Adrenal gland (tissue), 9 donors: ENCODE measurements at regions not wholly inside any gene's neighbourhood (a gene's known extent, or its start where the extent isn't known, plus 50 kb on each side); places are given as distances from the start of the nearest gene placed in this dataset.

Source experiments
- DNase-seq, 7 donors: peaks; one replicate each; pipeline ENCODE4 v3.0.0-alpha.2; 2019 to 2020
- H3K27ac ChIP-seq, 5 donors: fragments of 200-600 bp; sonication (generic) in 4 of 5; 1 replicate in 3 of 5; 2 replicates in 2 of 5; pipeline versions ENCODE4 v1.5.1 to v1.8.0; 2016 to 2020; ENCODE audit warnings: mild to moderate bottlenecking in 1 of 5
- H3K27me3 ChIP-seq: fragments of 200-600 bp; 2 replicates; pipeline ENCODE4 v1.8.0; 2021
- H3K36me3 ChIP-seq, 2 donors: fragments of 200-600 bp; replicated peaks in 1 of 2; 1 replicate in 1 of 2; 2 replicates in 1 of 2; pipeline versions ENCODE4 v1.5.1 to v1.8.0; 2018 to 2022
- H3K4me1 ChIP-seq, 2 donors: fragments of 200-600 bp; replicated peaks in 1 of 2; 1 replicate in 1 of 2; 2 replicates in 1 of 2; pipeline versions ENCODE4 v1.5.1 to v1.8.0; 2018 to 2021
- H3K4me3 ChIP-seq, 4 donors: fragments of 200-600 bp; sonication (generic) in 3 of 4; one replicate each; pipeline ENCODE4 v1.5.1; 2016 to 2018
- H3K9me3 ChIP-seq, 3 donors: fragments of 200-600 bp; sonication (generic) in 1 of 3; replicated peaks in 1 of 3; 1 replicate in 2 of 3; 2 replicates in 1 of 3; pipeline versions ENCODE4 v1.5.1 to v1.8.0; 2016 to 2021
- CTCF ChIP-seq, 6 experiments: fragments of 450-650 bp in 4 of 6; fragments of 200-600 bp in 2 of 6; sonication (generic) in 1 of 6; IDR thresholded peaks; 1 replicate in 5 of 6; 2 replicates in 1 of 6; pipeline versions ENCODE4 v1.5.1 to v1.8.0; 2016 to 2021; ENCODE audit warnings: antibody characterized with exemption in 6 of 6, mild to moderate bottlenecking in 2 of 6, moderate library complexity in 1 of 6
- POLR2A ChIP-seq, 2 donors: fragments of 450-650 bp; IDR thresholded peaks; one replicate each; pipeline ENCODE4 v1.6.1; 2017; ENCODE audit warnings: antibody characterized with exemption in 2 of 2, mild to moderate bottlenecking in 2 of 2, moderate library complexity in 1 of 2
- WGBS, 4 donors: extraction: QIAGEN DNeasy Blood & Tissue Kit in 2 of 4; methylation state at CpG; one replicate each; pipeline versions ENCODE4 v1.1.5 to v1.1.7; 2013 to 2017; 5-methylcytosine and 5-hydroxymethylcytosine counted together
- intact Hi-C, 2 donors: fragments of 100-400 bp; cut with DNase I; formaldehyde crosslinking; loops; one replicate each; pipeline versions ENCODE4 v1.14.1 to v1.15.0; 2022 to 2023
- donor health status: healthy with polysubstance abuse.
- donor health status: Bipolar disorder and iron deficiency.
- donor health status: DM: yes; HTN: yes; CAD: no.
- donor health status: DM: no; HTN: no; CAD: no.
- donor health status: DM: no; HTN: no; CAD: no.

- Histone ChIP-seq H3K4me1 (peaks cover 0 to 3% of the 10 kb centered on the region in 2 donors), H3K27me3 (no peaks in the 10 kb centered on the region), H3K36me3 (no peaks in the 10 kb centered on the region), H3K9me3 (no peaks in the 10 kb centered on the region), H3K4me3 (no peak overlapping the region), H3K27ac (no peak overlapping the region)
- TF ChIP-seq CTCF (IDR thresholded peaks at IDR 0.05) (no peak), POLR2A (IDR thresholded peaks at IDR 0.05) (no peak)
- intact Hi-C loops, result no loop called here
- no peak for DNase-seq
Observed at GRCh38 chr1:59243550-59243949, 53.3 kb upstream of the FGGY start.

GRCh38 chr1:59243978-59244377 is 52.9 kb upstream of the FGGY start:
- Histone ChIP-seq H3K27me3 (no peaks in the 10 kb centered on the region), H3K4me1 (peaks cover 0 to 3% of the 10 kb centered on the region in 2 donors), H3K36me3 (no peaks in the 10 kb centered on the region), H3K27ac (no peak overlapping the region), H3K4me3 (no peak overlapping the region), H3K9me3 (no peaks in the 10 kb centered on the region)
- WGBS, 4 donors, result 90 to 100% (median 95%) methylated on average over 1 of the region's 1 CpG
- DNase-seq, result no peak
- no peak for TF ChIP-seq CTCF (IDR thresholded peaks at IDR 0.05)
- TF ChIP-seq POLR2A (IDR thresholded peaks at IDR 0.05), result no peak
- intact Hi-C loops, result no loop called here

DNA sequence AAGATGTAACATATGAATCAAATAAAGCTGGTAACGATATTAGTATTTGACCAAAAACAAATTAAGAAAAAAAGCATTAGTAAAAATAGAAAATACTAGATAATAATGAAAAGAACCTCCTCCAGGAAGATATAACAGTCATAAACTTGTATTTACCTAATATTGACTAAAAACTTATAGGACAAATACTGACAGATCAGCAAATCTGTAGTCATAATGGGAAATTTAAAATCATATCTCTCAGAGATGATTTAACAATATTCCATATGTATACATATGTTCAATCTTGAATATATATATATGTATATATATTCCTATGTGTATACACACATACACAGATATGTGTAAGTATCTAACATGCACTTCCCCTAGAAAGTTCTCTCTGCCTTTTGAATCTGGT is 52.0 kb upstream of the FGGY start:
- no peaks in the 10 kb centered on the region for H3K9me3 ChIP-seq
- WGBS, 4 donors, result 89 to 98% (median 92%) methylated on average over 1 of the region's 1 CpG
- TF ChIP-seq POLR2A (IDR thresholded peaks at IDR 0.05) (no peak), CTCF (IDR thresholded peaks at IDR 0.05) (no peak)
- H3K4me1 ChIP-seq, result peaks cover 0 to 3% of the 10 kb centered on the region in 2 donors
- H3K4me3 ChIP-seq, result no peak overlapping the region
- H3K27ac ChIP-seq, result no peak overlapping the region
- intact Hi-C loops, result no loop called here
- no peaks in the 10 kb centered on the region for H3K36me3 ChIP-seq
- no peak for DNase-seq
- H3K27me3 ChIP-seq, result no peaks in the 10 kb centered on the region
